K562 (cell line): ENCODE measurements at regions not wholly inside any gene's neighbourhood (a gene's known extent, or its start where the extent isn't known, plus 50 kb on each side); places are given as distances from the start of the nearest gene placed in this dataset.

Experiments used
- ATAC-seq: fragments of 200-7000 bp; cut with Tn5 transposase; 3 replicates; pipeline ENCODE4 v1.9.1; 2020; ENCODE audit warnings: moderate library complexity
- BruUV-seq: library from RNA; stranded (reverse); fragments of 400-500 nt; replicated peaks from 2 replicates; lab custom pipeline; 2021; lab: Mats Ljungman, UMichigan
- CTCF ChIA-PET: fragments of 300-600 bp; formaldehyde crosslinking; extraction: SDS; loops from one replicate; lab custom pipeline; 2021; ENCODE audit warnings: low intra/inter-chr PET ratio; lab: Yijun Ruan, JAX
- POLR2A ChIA-PET: fragments of 300-600, 350-650 bp; sonication (Branson Sonifier 250); formaldehyde crosslinking; extraction: SDS; loops from one replicate; lab custom pipeline; 2021; ENCODE audit warnings: antibody characterized with exemption, inconsistent platforms; lab: Yijun Ruan, JAX
- DNase-seq, 4 experiments: peaks; one replicate each; pipeline versions ENCODE4 v3.0.0 to v3.0.0-alpha.2; 2011 to 2018; ENCODE audit warnings: low spot score in 3 of 4, mixed read lengths in 3 of 4; ENCODE audit errors: extremely low read depth in 1 of 4
- FAIRE-seq: peaks from 2 replicates; lab custom pipeline; 2011; peaks lifted over from hg19 to GRCh38; lab: Jason Lieb, UNC
- H2AFZ ChIP-seq: 2 replicates; pipeline ENCODE4 v1.6.0; 2011; ENCODE audit warnings: low read depth, low read length, control low read depth, inconsistent platforms
- H3K27ac ChIP-seq: fragments of 200-600 bp; 3 replicates; pipeline ENCODE4 v1.8.0; 2011; ENCODE audit warnings: low read depth, mild to moderate bottlenecking, control low read depth, inconsistent platforms, low read length, moderate library complexity, mixed read lengths; ENCODE audit errors: extremely low read depth
- H3K27me3 ChIP-seq, 2 experiments: fragments of 300-600 bp in 1 of 2; 2 replicates in 1 of 2; 3 replicates in 1 of 2; pipeline versions ENCODE4 v1.6.0 to v1.8.0; 2011; ENCODE audit warnings: inconsistent platforms in 2 of 2, low read length in 2 of 2, mild to moderate bottlenecking in 1 of 2, mixed read lengths in 1 of 2, moderate library complexity in 1 of 2; ENCODE audit not compliant: control insufficient read depth in 2 of 2, insufficient read depth in 2 of 2
- H3K36me3 ChIP-seq: fragments of 300-600 bp; 3 replicates; pipeline ENCODE4 v1.8.0; 2011; ENCODE audit warnings: mild to moderate bottlenecking, low read length, inconsistent platforms; ENCODE audit not compliant: control insufficient read depth, insufficient read depth
- H3K4me1 ChIP-seq, 2 experiments: fragments of 200-600 bp in 1 of 2; replicated peaks in 1 of 2; 2 replicates in 1 of 2; 3 replicates in 1 of 2; pipeline versions ENCODE4 v1.5.1 to v1.8.0; 2011; ENCODE audit warnings: inconsistent platforms in 2 of 2, low read length in 2 of 2, mild to moderate bottlenecking in 1 of 2, mixed read lengths in 1 of 2, moderate library complexity in 1 of 2; ENCODE audit not compliant: control insufficient read depth in 2 of 2, insufficient read depth in 2 of 2
- H3K4me2 ChIP-seq: 2 replicates; pipeline ENCODE4 v1.6.1; 2011; ENCODE audit warnings: low read length, control low read depth, inconsistent platforms, mixed read lengths; ENCODE audit not compliant: insufficient read depth
- H3K4me3 ChIP-seq: fragments of 200-600 bp; sonication (generic), shearing (Covaris generic); 2 replicates; pipeline ENCODE4 v1.5.1; 2016; ENCODE audit warnings: control low read depth, inconsistent platforms
- H3K79me2 ChIP-seq: fragments of 200-600 bp; 3 replicates; pipeline ENCODE4 v1.8.0; 2011; ENCODE audit warnings: low read length, inconsistent platforms; ENCODE audit not compliant: control insufficient read depth, insufficient read depth
- H3K9ac ChIP-seq, 2 experiments: 2 replicates each; pipeline versions ENCODE4 v1.6.0 to v1.6.1; 2011; ENCODE audit warnings: low read depth in 2 of 2, low read length in 2 of 2, control low read depth in 1 of 2, inconsistent platforms in 1 of 2, mild to moderate bottlenecking in 1 of 2, mixed read lengths in 1 of 2; ENCODE audit not compliant: insufficient read depth in 1 of 2
- H3K9me1 ChIP-seq: one replicate; pipeline ENCODE4 v1.6.0; 2011; ENCODE audit warnings: inconsistent platforms, mild to moderate bottlenecking, low read length, moderate library complexity; ENCODE audit not compliant: control insufficient read depth, insufficient read depth
- H3K9me3 ChIP-seq: replicated peaks from 2 replicates; pipeline ENCODE4 v1.5.1; 2011; ENCODE audit warnings: low read depth, low read length, inconsistent platforms; ENCODE audit not compliant: control insufficient read depth, insufficient read depth
- H4K20me1 ChIP-seq: replicated peaks from 2 replicates; pipeline ENCODE4 v1.6.1; 2011; ENCODE audit warnings: low read length, inconsistent platforms, mixed read lengths; ENCODE audit not compliant: control insufficient read depth, insufficient read depth
- CEBPB ChIP-seq: fragments of 450-650 bp; IDR thresholded peaks from 2 replicates; pipeline ENCODE4 v1.6.1; 2016; ENCODE audit warnings: missing genetic modification characterization, missing compliant biosample characterization
- CEBPG ChIP-seq, 3 experiments: fragments of 200-800 bp in 1 of 3; sonication (Bioruptor generic) in 1 of 3; sonication (generic) in 1 of 3; formaldehyde crosslinking in 1 of 3; IDR thresholded peaks in 2 of 3; conservative IDR thresholded peaks in 1 of 3; 2 replicates each; pipeline versions ENCODE4 v1.6.1 to v1.8.0; 2016 to 2022; ENCODE audit warnings: missing compliant biosample characterization in 2 of 3, missing genetic modification characterization in 2 of 3, mild to moderate bottlenecking in 1 of 3, missing genetic modification reagents in 1 of 3
- CREM ChIP-seq: IDR thresholded peaks from 2 replicates; pipeline ENCODE4 v1.6.1; 2014; ENCODE audit warnings: antibody characterized with exemption, low read depth
- KAT2B ChIP-seq: IDR thresholded peaks from one replicate; pipeline ENCODE4 v1.6.1; 2012; ENCODE audit warnings: low read depth, mild to moderate bottlenecking, control low read depth, inconsistent platforms, low read length, moderate library complexity
- NRF1 ChIP-seq, 2 experiments: fragments of 450-650 bp; IDR thresholded peaks in 1 of 2; conservative IDR thresholded peaks in 1 of 2; 2 replicates each; pipeline ENCODE4 v1.6.1; 2014; ENCODE audit warnings: mild to moderate bottlenecking in 2 of 2
- RAD21 ChIP-seq, 2 experiments: fragments of 250-450 bp in 1 of 2; fragments of 450-650 bp in 1 of 2; sonication (Bioruptor Pico) in 1 of 2; formaldehyde crosslinking in 1 of 2; IDR thresholded peaks in 1 of 2; conservative IDR thresholded peaks in 1 of 2; 2 replicates each; pipeline versions ENCODE4 v1.4.0 to v1.8.0; 2020 to 2022; ENCODE audit warnings: mild to moderate bottlenecking in 2 of 2, moderate library complexity in 1 of 2
- SIX5 ChIP-seq, 2 experiments: IDR thresholded peaks; 2 replicates each; pipeline ENCODE4 v1.6.1; 2011; ENCODE audit warnings: low read length in 2 of 2, borderline replicate concordance in 1 of 2, low read depth in 1 of 2, mild to moderate bottlenecking in 1 of 2, moderate library complexity in 1 of 2; ENCODE audit not compliant: insufficient read depth in 1 of 2
- TSC22D4 ChIP-seq: fragments of 450-650 bp; IDR thresholded peaks from 2 replicates; pipeline ENCODE4 v1.6.1; 2016; ENCODE audit warnings: missing genetic modification characterization, missing biosample characterization, control low read depth
- ZNF644 ChIP-seq: fragments of 200-800 bp; sonication (Bioruptor generic); IDR thresholded peaks from 2 replicates; pipeline ENCODE4 v1.6.1; 2016; ENCODE audit warnings: low read depth, missing genetic modification characterization, missing compliant biosample characterization
- WGBS: fragments of 100-300 bp; shearing (Covaris generic); methylation state at CpG from one replicate; pipeline ENCODE4 v1.1.6; 2016; ENCODE audit warnings: low coverage, mixed read lengths; ENCODE audit not compliant: insufficient coverage; ENCODE audit errors: missing lambda C conversion rate; 5-methylcytosine and 5-hydroxymethylcytosine counted together
- in situ Hi-C: fragments of 300-500 bp; cut with MboI; formaldehyde crosslinking; loops from 4 replicates; pipeline ENCODE4 v1.15.0; 2018; ENCODE audit warnings: inconsistent platforms, mixed read lengths
- intact Hi-C: fragments of 100-400 bp; cut with micrococcal nuclease; formaldehyde crosslinking; loops from 2 replicates; pipeline ENCODE4 v1.14.2; 2022
- TF ChIP-seq, protein P1 (sequence below): fragments of 250-450 bp; sonication (Bioruptor Pico); IDR thresholded peaks from 2 replicates; pipeline ENCODE4 v1.8.0; 2022; ENCODE audit warnings: moderate library complexity, mild to moderate bottlenecking, inconsistent platforms
- TF ChIP-seq, protein P2 (sequence below): fragments of 450-650 bp; formaldehyde crosslinking; IDR thresholded peaks from 2 replicates; pipeline ENCODE4 v1.4.0; 2020; ENCODE audit warnings: mild to moderate bottlenecking

DNA sequence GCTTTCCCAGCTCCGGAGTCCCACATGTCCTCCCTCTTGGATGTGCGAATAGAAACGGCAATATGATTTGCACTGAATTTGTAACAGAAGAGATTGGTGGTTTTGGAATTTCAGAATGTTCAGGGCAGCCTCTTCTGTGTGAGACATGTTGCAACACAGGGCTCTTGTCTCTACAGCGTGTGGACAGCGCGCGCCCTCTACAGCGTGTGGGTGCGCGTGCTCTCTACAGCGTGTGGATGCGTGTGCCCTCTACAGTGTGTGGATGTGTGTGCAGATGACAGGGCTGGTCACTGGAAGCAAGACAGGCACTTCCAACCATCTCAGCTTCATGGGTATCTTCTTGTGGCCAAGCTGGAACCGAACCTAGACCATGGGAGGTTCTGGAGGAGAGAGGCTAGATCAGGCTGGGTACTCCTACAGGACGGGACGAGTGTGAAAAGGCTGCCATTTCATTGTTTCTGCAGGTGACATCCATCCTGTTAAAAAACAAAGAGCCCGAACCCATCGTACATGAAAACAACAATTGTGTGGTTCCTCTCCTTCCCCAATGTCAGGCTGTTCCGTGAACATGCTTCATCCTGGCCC is 78.4 kb downstream of the TEX29 start:
- H3K9me3 ChIP-seq: no peaks in the 10 kb centered on the region
- no TSS peak for BruUV-seq
- no peaks in the 10 kb centered on the region for H4K20me1 ChIP-seq
- no peak overlapping the region for H2AFZ ChIP-seq
- ATAC-seq (peak; percentile 98), DNase-seq (peak; percentile 18 to 49 (median 21)), FAIRE-seq (peak; percentile 29)
- H3K27ac ChIP-seq: no peak overlapping the region
- no peaks in the 10 kb centered on the region for H3K36me3 ChIP-seq
- under 1% methylated on average over 12 of the region's 18 CpGs for WGBS
- H3K4me1 ChIP-seq: no peaks in the 10 kb centered on the region; a peak in 1 of 5 replicates
- CTCF ChIA-PET: no interaction called here
- POLR2A ChIA-PET: no interaction called here
- no peaks in the 10 kb centered on the region for H3K79me2 ChIP-seq
- in situ Hi-C loops (no loop called here), intact Hi-C loops (no loop called here)
- peaks cover 2 to 67% of the 10 kb centered on the region in 2 experiments; a peak in 3 of 5 replicates for H3K27me3 ChIP-seq
- H3K4me3 ChIP-seq: no peak overlapping the region
- H3K9me1 ChIP-seq: no peaks in the 10 kb centered on the region
- no peak overlapping the region for H3K9ac ChIP-seq
- H3K4me2 ChIP-seq: no peak overlapping the region
- TF ChIP-seq TSC22D4 (tag) (no peak), CREM (peak; percentile 20; the same call in 1 of the 2 replicates), NRF1 (conservative IDR thresholded peaks at IDR 0.05 in 1 of 2, IDR thresholded peaks at IDR 0.05 in 1 of 2) (peak in 1 of 2 experiments; percentile 34; a peak in 1 of 4 replicates), ZNF644 (tag) (no peak), CEBPB (peak; percentile 93), RAD21 (CRISPR knock-in tag; conservative IDR thresholded peaks at IDR 0.05 in 1 of 2, IDR thresholded peaks at IDR 0.05 in 1 of 2) (peak; percentile 31 to 71), SIX5 (IDR thresholded peaks at IDR 0.05; ENCODE audit: borderline replicate concordance in 1 of 2, insufficient read depth in 1 of 2, low read depth in 1 of 2, low read length in 2 of 2) (no peak), CEBPG (CRISPR knock-in tag; IDR thresholded peaks at IDR 0.05) (peak; percentile 74), CEBPG (tag; conservative IDR thresholded peaks at IDR 0.05 in 1 of 2, IDR thresholded peaks at IDR 0.05 in 1 of 2) (peak in 1 of 2 experiments; percentile 67; a peak in 2 of 4 replicates), KAT2B (no peak)
- TF ChIP-seq, protein P1, sequence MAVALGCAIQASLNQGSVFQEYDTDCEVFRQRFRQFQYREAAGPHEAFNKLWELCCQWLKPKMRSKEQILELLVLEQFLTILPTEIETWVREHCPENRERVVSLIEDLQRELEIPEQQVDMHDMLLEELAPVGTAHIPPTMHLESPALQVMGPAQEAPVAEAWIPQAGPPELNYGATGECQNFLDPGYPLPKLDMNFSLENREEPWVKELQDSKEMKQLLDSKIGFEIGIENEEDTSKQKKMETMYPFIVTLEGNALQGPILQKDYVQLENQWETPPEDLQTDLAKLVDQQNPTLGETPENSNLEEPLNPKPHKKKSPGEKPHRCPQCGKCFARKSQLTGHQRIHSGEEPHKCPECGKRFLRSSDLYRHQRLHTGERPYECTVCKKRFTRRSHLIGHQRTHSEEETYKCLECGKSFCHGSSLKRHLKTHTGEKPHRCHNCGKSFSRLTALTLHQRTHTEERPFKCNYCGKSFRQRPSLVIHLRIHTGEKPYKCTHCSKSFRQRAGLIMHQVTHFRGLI (CRISPR knock-in tag): no peak
- TF ChIP-seq, protein P2, sequence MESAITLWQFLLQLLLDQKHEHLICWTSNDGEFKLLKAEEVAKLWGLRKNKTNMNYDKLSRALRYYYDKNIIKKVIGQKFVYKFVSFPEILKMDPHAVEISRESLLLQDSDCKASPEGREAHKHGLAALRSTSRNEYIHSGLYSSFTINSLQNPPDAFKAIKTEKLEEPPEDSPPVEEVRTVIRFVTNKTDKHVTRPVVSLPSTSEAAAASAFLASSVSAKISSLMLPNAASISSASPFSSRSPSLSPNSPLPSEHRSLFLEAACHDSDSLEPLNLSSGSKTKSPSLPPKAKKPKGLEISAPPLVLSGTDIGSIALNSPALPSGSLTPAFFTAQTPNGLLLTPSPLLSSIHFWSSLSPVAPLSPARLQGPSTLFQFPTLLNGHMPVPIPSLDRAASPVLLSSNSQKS (CRISPR knock-in tag): no peak
